ENCODE measurements at regions not wholly inside any gene's neighbourhood (a gene's known extent, or its start where the extent isn't known, plus 50 kb on each side); places are given as distances from the start of the nearest gene placed in this dataset.
A peak's percentile ranks its signal among the peaks of the same experiment; 100 is the strongest.

GRCh38 chr20:48153523-48153922 lies 368.2 kb upstream of the SULF2 start:
- no peak overlapping the region for H3K27ac ChIP-seq
- H3K9me3 ChIP-seq (ENCODE audit: severe bottlenecking): peaks cover 8% of the 10 kb centered on the region
- no peaks in the 10 kb centered on the region for H3K27me3 ChIP-seq (ENCODE audit: insufficient read depth, low read depth, severe bottlenecking)
- DNase-seq: no peak
- no peaks in the 10 kb centered on the region for H3K36me3 ChIP-seq
- H3K4me3 ChIP-seq (ENCODE audit: low read depth, low read length): no peak overlapping the region
- TF ChIP-seq, protein P1, sequence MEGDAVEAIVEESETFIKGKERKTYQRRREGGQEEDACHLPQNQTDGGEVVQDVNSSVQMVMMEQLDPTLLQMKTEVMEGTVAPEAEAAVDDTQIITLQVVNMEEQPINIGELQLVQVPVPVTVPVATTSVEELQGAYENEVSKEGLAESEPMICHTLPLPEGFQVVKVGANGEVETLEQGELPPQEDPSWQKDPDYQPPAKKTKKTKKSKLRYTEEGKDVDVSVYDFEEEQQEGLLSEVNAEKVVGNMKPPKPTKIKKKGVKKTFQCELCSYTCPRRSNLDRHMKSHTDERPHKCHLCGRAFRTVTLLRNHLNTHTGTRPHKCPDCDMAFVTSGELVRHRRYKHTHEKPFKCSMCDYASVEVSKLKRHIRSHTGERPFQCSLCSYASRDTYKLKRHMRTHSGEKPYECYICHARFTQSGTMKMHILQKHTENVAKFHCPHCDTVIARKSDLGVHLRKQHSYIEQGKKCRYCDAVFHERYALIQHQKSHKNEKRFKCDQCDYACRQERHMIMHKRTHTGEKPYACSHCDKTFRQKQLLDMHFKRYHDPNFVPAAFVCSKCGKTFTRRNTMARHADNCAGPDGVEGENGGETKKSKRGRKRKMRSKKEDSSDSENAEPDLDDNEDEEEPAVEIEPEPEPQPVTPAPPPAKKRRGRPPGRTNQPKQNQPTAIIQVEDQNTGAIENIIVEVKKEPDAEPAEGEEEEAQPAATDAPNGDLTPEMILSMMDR (IDR thresholded peaks at IDR 0.05; ENCODE audit: low read depth, low read length): no peak

GRCh38 chr20:48153103-48153502 lies 367.8 kb upstream of the SULF2 start:
- DNase-seq: no peak
- Histone ChIP-seq H3K27me3 (ENCODE audit: insufficient read depth, low read depth, severe bottlenecking) (no peaks in the 10 kb centered on the region), H3K4me3 (ENCODE audit: low read depth, low read length) (no peak overlapping the region), H3K27ac (no peak overlapping the region), H3K9me3 (ENCODE audit: severe bottlenecking) (peaks cover 8% of the 10 kb centered on the region), H3K36me3 (no peaks in the 10 kb centered on the region)
- TF ChIP-seq, protein P1 (IDR thresholded peaks at IDR 0.05; ENCODE audit: low read depth, low read length): no peak

DNA sequence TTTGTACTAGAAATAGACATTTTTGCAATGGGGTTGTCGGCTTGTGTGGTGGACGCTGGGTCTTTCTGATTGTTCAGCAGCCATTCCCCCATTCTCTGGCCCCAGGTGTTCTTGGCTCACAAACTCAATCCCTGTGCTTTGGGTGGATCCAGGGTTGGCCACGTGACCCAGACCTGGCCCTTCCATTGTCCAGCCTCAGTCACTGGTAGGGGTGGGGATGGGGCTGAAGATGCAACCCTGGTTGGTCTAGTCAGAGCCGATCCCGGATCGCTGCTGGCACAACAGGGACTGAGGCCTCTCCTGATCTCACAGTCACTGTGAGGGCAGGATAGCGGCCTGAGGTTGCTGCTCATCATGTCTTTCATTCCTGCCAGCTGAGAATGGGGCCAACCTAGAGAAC lies 365.3 kb upstream of the SULF2 start:
- H3K27ac ChIP-seq: peak overlapping the region; percentile 39

DNA sequence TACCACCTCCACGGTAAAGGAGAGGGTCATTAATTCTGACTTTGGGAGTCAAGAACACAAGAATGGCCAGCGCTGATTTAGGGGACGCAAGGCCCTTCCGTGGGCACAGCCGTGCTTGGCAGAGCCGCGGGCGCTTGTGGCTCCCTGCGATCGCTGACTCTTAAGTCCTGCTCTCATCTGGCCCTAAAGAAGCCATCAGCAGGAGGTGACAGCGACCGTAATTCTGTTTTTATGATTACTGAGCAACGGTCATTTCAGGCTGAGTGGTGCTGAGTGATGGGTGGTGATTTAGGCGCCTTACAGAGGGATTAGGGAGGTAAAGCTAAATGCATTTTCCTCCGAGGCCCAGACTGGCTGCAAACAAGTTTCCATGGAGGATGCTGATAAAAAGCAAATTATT lies 364.6 kb upstream of the SULF2 start:
- H3K27ac ChIP-seq: peak overlapping the region; percentile 63
- peak; percentile 88 for DNase-seq
- TF ChIP-seq, protein P1 (IDR thresholded peaks at IDR 0.05; ENCODE audit: low read depth, low read length): no peak

More for the DNA sequence above, 365.3 kb upstream of the SULF2 start:
- DNase-seq: peak; percentile 35
- Histone ChIP-seq H3K27me3 (ENCODE audit: insufficient read depth, low read depth, severe bottlenecking) (no peaks in the 10 kb centered on the region), H3K36me3 (no peaks in the 10 kb centered on the region), H3K9me3 (ENCODE audit: severe bottlenecking) (no peaks in the 10 kb centered on the region), H3K4me3 (ENCODE audit: low read depth, low read length) (no peak overlapping the region)
- TF ChIP-seq, protein P1 (IDR thresholded peaks at IDR 0.05; ENCODE audit: low read depth, low read length): no peak

DNA sequence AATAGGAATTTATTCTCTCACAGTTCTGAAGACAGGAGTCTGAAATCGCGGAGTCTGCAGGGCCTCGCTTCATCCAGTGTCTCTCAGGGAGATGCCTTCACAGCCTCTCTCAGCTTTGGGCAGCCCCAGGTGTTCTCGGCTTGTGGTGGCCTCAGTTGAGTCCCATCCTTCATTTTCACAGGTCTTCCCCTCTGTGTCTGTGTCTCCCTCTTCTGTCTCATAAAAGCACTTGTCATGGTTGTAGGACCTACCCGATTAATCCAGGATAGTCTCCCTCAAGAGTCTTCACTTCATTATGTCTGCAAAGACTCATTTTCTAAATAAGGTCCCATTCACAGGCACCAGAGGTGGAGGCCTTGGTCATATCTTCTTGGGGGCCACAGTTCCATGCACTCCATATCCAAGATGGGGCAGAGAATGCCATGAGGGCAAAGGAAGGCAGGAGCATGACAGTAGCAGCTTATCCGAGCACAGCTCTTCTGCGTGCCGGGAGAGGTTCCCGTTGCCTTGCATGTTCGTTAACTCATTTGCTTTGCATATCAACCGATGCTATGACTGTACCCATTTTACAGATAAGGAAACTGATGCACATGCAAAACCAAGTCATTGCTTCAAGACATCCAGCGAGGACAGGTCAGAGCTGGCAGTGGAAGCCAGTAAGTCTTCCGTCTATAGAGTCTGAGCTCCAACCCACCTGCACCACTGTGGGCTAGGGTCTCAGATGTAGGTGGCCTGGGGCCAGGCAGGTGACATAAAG lies 363.8 kb upstream of the SULF2 start:
- DNase-seq: no peak
- Histone ChIP-seq H3K9me3 (ENCODE audit: severe bottlenecking) (no peaks in the 10 kb centered on the region), H3K27ac (peak overlapping the region; percentile 63), H3K27me3 (ENCODE audit: insufficient read depth, low read depth, severe bottlenecking) (no peaks in the 10 kb centered on the region), H3K36me3 (no peaks in the 10 kb centered on the region), H3K4me3 (ENCODE audit: low read depth, low read length) (no peak overlapping the region)
- TF ChIP-seq, protein P1 (IDR thresholded peaks at IDR 0.05; ENCODE audit: low read depth, low read length): peak; percentile 29; the same call in 1 of the 2 replicates

More for the DNA sequence above, 364.6 kb upstream of the SULF2 start:
- Histone ChIP-seq H3K36me3 (no peaks in the 10 kb centered on the region), H3K9me3 (ENCODE audit: severe bottlenecking) (no peaks in the 10 kb centered on the region), H3K27me3 (ENCODE audit: insufficient read depth, low read depth, severe bottlenecking) (no peaks in the 10 kb centered on the region), H3K4me3 (ENCODE audit: low read depth, low read length) (peak overlapping the region; percentile 9; the same call in 1 of the 2 replicates)

Data from WERI-Rb-1 (cell line).